Astrocyte of the spinal cord (primary cell): ENCODE measurements at regions not wholly inside any gene's neighbourhood (a gene's known extent, or its start where the extent isn't known, plus 50 kb on each side); places are given as distances from the start of the nearest gene placed in this dataset.

ENCODE experiments used
- DNase-seq: peaks from one replicate; pipeline ENCODE4 v3.0.0; 2011; ENCODE audit warnings: low read depth, low spot score
- H3K4me3 ChIP-seq: 2 replicates; pipeline ENCODE4 v1.5.1; 2011; ENCODE audit warnings: low read depth, mild to moderate bottlenecking, low read length, moderate library complexity
- in situ Hi-C: cut with HindIII; loops from 2 replicates; pipeline ENCODE4 v1.10.0; 2017; ENCODE audit warnings: low sequenced_read_pairs
- TF ChIP-seq, protein P1 (sequence below): IDR thresholded peaks from 2 replicates; pipeline ENCODE4 v1.5.1; 2012; ENCODE audit warnings: low read depth, mild to moderate bottlenecking, low read length, inconsistent platforms

DNA sequence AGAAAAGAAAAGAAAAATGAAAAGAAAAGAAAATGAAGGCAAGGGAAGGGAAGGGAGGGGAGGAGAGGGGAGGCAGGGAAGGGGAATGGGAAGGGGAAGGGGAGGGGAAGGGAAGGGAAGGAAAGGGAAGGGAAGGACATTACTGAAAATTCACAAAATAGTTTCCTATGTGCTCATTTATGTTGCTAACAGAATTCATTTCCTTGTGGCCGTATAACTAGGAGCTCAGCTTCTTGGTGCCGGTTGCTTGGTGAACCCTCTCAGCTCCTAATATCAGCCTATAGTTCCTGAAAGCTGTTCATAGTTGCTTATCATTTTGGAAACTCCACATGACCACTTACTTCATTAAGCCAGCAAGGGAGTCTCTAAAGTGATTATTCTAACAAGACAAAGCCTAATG, 379.8 kb upstream of the TMEFF2 start:
- no peak for DNase-seq
- no peak overlapping the region for H3K4me3 ChIP-seq
- TF ChIP-seq, protein P1, sequence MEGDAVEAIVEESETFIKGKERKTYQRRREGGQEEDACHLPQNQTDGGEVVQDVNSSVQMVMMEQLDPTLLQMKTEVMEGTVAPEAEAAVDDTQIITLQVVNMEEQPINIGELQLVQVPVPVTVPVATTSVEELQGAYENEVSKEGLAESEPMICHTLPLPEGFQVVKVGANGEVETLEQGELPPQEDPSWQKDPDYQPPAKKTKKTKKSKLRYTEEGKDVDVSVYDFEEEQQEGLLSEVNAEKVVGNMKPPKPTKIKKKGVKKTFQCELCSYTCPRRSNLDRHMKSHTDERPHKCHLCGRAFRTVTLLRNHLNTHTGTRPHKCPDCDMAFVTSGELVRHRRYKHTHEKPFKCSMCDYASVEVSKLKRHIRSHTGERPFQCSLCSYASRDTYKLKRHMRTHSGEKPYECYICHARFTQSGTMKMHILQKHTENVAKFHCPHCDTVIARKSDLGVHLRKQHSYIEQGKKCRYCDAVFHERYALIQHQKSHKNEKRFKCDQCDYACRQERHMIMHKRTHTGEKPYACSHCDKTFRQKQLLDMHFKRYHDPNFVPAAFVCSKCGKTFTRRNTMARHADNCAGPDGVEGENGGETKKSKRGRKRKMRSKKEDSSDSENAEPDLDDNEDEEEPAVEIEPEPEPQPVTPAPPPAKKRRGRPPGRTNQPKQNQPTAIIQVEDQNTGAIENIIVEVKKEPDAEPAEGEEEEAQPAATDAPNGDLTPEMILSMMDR = no peak
- in situ Hi-C loops = no loop called here

DNA sequence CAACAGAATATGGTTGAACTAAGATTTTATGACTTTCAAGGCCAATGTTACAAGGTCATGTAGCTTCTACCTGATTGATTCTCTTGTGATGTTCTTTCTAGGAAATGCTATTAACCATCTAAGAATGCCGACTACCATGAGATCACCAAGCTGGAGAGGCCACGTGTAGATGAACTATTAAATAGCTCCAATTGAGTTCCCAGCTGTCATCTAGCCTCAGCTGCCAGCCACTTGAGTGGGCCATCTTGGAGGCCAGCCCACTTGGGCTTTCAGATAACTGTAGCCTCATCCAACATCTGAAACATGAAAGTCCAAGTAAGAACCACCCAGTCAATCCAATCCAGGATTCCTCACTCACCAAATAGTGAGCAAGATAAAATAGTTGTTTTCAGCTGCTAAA, 376.9 kb upstream of the TMEFF2 start:
- DNase-seq = no peak
- in situ Hi-C loops = no loop called here
- TF ChIP-seq, protein P1 = no peak

DNA sequence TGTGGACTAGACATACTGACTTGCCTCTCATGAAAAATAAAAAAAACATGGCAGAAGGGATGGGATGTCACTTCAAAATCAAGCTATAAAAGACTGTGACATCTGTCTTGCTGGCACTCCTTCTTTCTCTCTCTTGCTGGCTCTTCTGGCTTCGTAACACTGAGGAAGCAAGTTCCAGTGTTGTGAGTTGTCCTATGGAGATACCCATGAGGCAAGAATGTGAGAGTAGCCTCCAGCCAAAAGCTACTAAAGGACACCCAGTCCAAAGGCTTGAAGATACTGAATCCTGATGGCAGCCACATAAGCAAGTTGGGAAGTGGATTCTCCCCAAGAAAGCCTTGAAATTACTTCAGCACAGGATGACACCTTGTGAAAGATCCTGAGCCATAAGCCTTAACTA, 376.1 kb upstream of the TMEFF2 start:
- DNase-seq = no peak
- no peak overlapping the region for H3K4me3 ChIP-seq
- TF ChIP-seq, protein P1 = no peak
- in situ Hi-C loops = no loop called here

More for the DNA sequence above, 376.9 kb upstream of the TMEFF2 start:
- no peak overlapping the region for H3K4me3 ChIP-seq

DNA sequence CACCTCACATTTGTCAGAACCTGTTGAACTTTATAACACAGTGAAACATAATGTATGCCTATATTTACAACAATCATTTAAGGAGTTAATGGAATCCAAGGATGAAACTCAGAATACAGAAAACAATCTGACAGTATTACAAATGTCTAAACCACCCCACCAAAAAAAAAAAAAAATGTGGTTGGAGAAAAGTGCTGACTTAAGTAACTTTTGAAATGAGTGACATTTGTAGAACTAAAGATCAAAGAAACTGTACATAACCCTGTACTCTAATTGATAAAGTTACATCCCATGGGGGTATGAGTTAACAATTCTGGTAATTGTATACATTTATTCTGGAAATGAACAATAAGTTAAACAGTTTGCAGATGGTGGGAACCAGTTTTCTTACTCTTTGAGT, 372.1 kb upstream of the TMEFF2 start:
- in situ Hi-C loops = no loop called here
- DNase-seq = no peak
- no peak overlapping the region for H3K4me3 ChIP-seq
- TF ChIP-seq, protein P1 = no peak

DNA sequence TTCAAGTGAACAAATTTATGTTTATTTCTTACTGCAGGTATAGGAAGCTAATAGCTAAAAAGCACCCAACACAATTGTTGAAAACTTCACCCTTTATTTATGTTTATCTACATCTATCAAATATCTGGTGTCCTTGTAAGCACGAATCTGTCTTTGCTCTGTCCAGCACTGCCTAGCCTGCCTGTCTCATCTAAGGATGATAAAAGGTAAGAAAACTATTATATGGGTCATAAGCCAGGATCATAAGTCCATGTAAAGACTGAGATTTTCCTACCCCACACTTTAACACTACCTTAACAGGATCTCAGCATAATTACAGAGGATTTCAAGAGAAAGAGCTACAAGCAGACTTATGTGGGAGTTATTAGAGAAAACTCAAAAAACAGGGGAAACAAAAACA, 365.6 kb upstream of the TMEFF2 start:
- TF ChIP-seq, protein P1 = no peak
- DNase-seq = no peak
- in situ Hi-C loops = no loop called here
- H3K4me3 ChIP-seq = no peak overlapping the region

DNA sequence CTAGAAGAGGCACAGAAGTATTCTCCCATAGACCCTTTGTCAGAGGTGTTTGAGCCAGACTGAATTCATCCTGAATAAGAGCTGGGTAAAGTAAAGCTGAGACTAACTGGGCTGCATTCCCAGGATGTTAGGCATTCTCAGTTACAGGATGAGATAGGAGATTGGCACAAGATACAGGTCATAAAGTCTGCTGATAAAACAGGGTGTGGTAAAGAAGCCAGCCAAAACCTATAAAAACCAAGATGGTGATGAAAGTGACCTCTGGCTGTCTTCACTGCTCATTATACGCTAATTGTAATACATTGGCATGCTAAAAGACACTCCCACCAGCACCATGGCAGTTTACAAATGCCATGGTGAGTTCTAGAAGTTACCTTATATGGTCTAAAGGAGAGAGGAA, 364.9 kb upstream of the TMEFF2 start:
- in situ Hi-C loops = no loop called here
- TF ChIP-seq, protein P1 = no peak
- DNase-seq = no peak
- H3K4me3 ChIP-seq = no peak overlapping the region

DNA sequence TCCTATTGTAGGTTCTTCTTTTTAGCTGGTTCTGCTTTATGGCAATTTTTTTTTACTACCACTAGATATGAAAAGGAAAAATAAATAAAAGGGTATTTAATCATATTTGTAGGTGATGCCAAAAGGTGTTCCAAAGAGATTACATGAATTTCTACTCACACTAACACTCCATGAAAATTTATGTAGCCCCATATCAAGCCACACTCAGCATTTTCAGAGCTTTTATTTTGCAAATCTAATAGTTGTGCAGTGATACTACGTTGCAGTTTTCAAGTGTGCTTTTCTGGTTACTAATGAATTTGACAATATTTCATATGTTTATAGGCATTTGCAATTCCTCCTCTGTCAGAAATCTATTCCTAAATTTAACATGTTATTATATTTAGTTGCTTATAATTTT, 363.9 kb upstream of the TMEFF2 start:
- no peak overlapping the region for H3K4me3 ChIP-seq
- TF ChIP-seq, protein P1 = no peak
- DNase-seq = no peak
- in situ Hi-C loops = no loop called here
